Caki2 (cell line): ENCODE measurements at regions not wholly inside any gene's neighbourhood (a gene's known extent, or its start where the extent isn't known, plus 50 kb on each side); places are given as distances from the start of the nearest gene placed in this dataset.

Experiments
- DNase-seq: peaks from one replicate; pipeline ENCODE4 v3.0.0-alpha.2; 2015; ENCODE audit warnings: low read depth
- in situ Hi-C: cut with HindIII; loops from 2 replicates; pipeline ENCODE4 v1.10.0; 2016; ENCODE audit warnings: low sequenced_read_pairs, low pct_unique_long_range_greater_than_20kb, mixed read lengths

DNA sequence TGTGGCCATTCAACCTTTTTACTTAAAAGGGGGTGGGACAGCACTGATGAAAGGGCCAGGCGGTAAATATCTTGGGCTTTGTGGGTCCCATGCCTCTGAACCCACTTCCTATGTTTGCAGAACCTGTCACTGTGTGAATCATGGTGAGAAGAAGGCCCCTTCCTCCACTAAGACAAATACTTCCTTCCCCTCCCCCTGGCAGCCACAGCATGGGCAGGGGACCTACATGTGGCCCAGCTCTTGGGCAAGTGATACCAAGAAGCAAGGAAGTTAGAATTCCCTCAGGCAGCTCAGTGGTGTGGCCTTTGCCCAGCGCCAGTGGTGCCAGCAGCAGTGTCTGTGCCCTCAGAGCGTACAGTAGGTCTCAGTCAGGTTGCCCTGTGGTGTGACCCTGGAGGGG lies 168.6 kb downstream of the TRIM33 start:
- DNase-seq: no peak
- in situ Hi-C loops: no loop called here

GRCh38 chr1:114341856-114342255 lies 169.1 kb downstream of the TRIM33 start:
- in situ Hi-C loops: no loop called here
- DNase-seq: no peak

GRCh38 chr1:114341299-114341698 lies 169.7 kb downstream of the TRIM33 start:
- in situ Hi-C loops: no loop called here
- no peak for DNase-seq

DNA sequence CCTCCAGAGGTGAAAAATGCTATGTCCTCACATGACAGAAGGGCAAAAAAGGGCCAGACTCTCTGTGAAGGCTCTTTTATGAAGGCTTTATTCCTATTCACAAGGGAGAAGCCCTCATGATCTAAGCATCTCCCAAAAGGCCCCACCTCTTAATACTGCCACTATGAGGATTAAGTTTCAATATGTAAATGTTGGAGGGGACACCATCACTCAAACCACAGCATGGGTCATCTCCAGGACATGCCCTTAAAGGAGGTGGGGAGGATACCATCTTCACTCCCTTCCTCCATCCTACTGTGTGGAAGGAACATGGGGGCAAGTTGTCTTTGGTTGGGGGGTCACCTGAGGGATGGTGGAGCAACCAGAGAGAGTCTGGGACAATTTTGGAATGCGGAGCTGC lies 170.1 kb downstream of the TRIM33 start:
- DNase-seq: no peak
- in situ Hi-C loops: no loop called here

GRCh38 chr1:114339379-114339778 lies 171.6 kb downstream of the TRIM33 start:
- in situ Hi-C loops: no loop called here
- DNase-seq: no peak

DNA sequence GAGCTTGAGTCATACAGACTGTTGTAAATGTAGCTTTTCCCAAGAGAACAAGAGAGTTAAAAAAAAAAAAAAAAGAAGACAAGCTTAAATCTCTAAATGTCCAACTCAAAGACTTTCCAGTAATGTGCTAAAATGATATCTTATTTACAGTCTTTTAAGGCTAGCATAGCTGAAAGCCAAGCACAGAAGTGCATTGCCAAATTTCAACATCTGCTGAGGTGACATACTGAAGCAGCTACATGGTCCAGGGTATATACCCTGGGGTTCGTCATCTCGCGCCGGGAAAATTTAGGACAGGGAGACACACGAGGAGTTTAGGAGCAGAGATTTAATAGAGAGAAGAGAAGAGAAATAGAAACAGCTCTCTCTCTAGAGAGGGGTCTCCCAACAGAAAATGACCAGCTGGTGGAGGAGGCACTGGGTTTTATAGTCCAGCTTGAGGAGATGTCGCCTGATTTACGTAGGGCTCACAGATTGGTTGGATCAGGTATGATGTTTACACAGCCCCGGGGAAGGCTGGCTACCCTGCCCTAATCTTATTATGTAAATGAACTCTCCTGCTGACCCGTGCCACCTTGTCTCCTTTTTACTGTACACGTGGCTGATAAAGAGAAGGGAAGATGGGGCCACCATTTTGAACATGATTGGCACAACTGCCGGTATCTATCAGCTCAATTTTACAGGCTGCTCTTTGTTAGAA lies 172.7 kb downstream of the TRIM33 start:
- in situ Hi-C loops: no loop called here
- DNase-seq: no peak

DNA sequence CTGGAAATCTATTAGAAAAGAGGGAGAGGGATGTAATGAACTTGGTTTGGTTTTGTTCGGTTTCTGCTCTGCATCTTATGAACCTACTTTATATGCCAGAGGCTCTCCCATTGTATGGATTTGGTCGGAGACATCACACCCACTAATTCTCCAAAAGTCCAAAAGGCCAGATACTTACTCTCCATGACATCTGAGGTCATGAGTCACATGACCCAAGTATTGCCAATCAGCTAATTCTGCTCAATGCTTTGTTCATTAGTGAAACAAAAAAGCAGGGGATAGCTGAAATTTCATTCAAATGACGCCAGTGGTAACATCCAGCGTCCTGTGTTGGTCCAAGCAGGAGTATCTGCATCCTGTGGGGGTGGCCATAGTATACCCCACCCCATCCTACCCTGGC lies 173.6 kb downstream of the TRIM33 start:
- in situ Hi-C loops: no loop called here
- DNase-seq: no peak

- in situ Hi-C loops: no loop called here
- no peak for DNase-seq
Observed at GRCh38 chr1:114336360-114336759, 174.6 kb downstream of the TRIM33 start.

DNA sequence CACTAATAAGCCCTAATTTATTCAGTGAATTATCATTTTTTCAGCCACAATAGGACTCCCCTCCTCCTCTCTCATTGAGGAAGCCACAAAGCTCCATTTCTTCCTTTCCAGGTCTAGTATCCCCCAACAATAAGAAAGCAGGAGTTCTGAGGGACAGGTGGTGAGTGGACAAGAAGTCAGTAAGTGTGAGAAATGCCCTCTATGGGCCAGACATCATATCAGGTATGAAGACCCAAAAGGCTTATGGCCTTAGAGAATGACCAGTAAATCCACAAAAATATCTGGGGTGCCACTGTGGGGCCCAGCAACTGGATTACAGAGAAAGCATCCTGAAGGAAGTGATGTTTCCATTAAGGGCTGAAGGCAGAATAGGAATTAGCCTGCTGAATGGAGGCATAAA lies 175.7 kb downstream of the TRIM33 start:
- DNase-seq: no peak
- in situ Hi-C loops: no loop called here

DNA sequence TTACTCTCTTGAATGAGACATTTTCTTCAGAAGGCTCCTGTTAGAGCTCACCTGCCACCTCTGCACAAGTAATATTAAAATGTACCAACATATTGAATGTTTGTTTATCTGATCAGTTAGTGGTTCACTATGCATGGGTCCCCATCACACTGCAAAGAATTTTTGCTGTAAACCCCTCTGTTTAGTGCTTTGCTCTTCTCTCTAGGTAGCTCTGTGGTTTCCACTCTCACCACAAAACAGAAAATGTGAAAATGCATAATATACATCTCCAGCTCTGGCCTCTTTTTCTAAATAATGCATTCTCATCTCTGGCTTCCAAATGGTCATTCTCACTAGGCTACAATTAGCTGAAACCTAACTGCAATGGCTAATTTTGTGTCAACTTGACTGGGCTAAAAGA lies 176.7 kb downstream of the TRIM33 start:
- DNase-seq: no peak
- in situ Hi-C loops: no loop called here

DNA sequence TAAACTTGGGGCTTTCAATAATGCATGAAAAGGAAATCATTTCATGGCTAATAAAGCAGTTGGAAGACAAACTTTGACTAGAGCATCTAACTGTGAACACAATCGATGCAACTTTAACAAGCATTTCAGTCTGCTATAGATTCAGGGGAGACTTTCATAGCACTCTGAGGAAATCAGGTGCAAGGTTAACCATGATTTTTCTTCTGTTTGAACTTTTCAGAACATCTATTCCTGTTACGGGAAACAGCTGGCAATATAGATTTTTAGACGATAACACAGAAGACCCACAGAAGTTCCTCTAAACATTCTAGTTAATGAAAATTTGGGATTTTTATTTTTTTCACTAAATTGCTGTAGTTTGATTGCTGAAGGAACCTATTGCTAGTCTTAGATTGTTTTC lies 177.3 kb downstream of the TRIM33 start:
- in situ Hi-C loops: no loop called here
- DNase-seq: no peak

DNA sequence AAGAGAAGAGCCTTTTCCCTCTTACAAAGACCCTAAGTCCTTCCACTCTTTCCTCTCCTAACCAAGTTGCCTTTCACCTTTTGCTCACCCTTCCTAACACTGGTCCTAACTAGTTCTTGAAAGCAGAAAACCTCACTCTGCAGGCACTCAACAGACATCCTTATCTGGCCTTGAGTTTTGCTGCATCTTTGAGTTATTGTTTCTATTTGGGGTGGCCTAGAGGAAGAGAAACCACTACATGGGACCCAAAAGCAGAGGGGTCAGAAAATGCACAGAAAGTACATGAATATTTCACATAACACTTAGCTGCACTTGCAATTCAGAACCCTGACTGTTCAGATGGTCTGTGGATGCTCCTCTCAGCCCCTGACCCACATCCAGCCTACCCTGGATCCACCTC lies 178.3 kb upstream of the SYT6 start:
- in situ Hi-C loops: no loop called here
- no peak for DNase-seq

- in situ Hi-C loops: no loop called here
- DNase-seq: no peak
Observed at GRCh38 chr1:114330451-114330983, 176.8 kb upstream of the SYT6 start.

GRCh38 chr1:114328361-114328904 lies 174.8 kb upstream of the SYT6 start:
- in situ Hi-C loops: no loop called here
- DNase-seq: no peak

DNA sequence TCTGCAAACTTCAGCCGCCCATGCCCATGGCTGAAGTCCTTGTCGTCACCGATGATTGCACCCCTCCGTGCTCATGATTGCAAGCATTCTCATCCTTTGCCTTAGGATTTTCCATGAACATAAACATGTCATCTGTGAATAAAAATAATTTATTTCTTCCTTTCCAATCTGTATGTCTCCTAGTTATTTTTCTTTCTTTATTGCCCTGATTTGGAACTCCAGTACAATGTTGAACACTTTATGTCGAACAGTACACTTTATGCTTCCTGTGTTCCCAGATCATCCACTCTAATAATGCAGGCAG lies 170.9 kb upstream of the SYT6 start:
- no peak for DNase-seq
- in situ Hi-C loops: no loop called here

GRCh38 chr1:114323959-114324661 lies 170.4 kb upstream of the SYT6 start:
- in situ Hi-C loops: no loop called here
- no peak for DNase-seq

GRCh38 chr1:114322734-114323133 lies 169.1 kb upstream of the SYT6 start:
- DNase-seq: no peak
- in situ Hi-C loops: no loop called here

DNA sequence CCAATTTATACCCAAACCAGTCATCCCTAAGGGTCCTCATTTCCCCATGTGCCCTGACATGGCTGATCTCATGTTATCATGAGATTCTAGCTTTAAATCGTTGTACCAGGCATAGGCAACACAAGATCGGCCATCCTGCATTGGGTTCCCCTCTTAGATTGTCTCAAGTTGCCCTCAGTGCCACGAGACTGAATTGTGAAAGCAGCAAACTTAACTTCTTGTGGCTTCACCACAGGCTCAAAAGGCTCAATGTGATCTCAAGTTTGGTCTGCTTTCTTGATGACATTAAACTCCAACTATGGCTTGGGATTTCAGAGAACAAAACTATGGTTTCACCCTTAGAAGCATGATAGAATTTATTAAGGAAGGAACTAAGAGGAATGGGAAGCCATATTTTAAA lies 168.5 kb upstream of the SYT6 start:
- in situ Hi-C loops: no loop called here

DNA sequence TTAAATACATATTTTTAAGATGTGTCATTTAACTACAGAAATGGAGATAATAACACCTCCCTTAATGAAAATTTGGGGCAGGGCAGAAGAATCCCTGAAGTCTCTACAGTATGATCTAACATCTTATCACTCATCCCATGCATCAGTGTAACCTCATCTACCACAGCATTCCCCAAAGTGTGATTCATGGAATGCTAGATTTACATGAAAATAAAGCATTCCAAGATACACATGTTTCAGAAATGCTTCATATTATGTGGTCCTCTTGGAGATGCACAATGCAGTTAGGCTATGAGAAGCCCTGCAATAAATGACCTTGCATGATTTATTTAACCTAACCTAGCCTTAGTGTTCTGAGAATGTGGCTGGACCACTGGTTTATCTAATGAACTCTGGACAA lies 166.9 kb upstream of the SYT6 start:
- in situ Hi-C loops: no loop called here
- no peak for DNase-seq

More for the DNA sequence above, 168.5 kb upstream of the SYT6 start:
- DNase-seq: no peak

- in situ Hi-C loops: no loop called here
- no peak for DNase-seq
Observed at GRCh38 chr1:114319418-114319817, 165.7 kb upstream of the SYT6 start.
